Stomach (tissue), 4 donors: ENCODE measurements at regions not wholly inside any gene's neighbourhood (a gene's known extent, or its start where the extent isn't known, plus 50 kb on each side); places are given as distances from the start of the nearest gene placed in this dataset.

ENCODE experiments used
- CTCF ChIP-seq, 7 experiments: fragments of 450-650 bp in 4 of 7; fragments of 200-600 bp in 3 of 7; sonication (generic) in 3 of 7; IDR thresholded peaks; one replicate each; pipeline ENCODE4 v1.5.1; 2016 to 2019; ENCODE audit warnings: antibody characterized with exemption in 7 of 7, control low read depth in 2 of 7, mild to moderate bottlenecking in 1 of 7
- EP300 ChIP-seq: sonication (generic); formaldehyde crosslinking; IDR thresholded peaks from one replicate; pipeline ENCODE4 v1.6.1; 2017; ENCODE audit warnings: antibody characterized with exemption

- TF ChIP-seq EP300, result no peak
- TF ChIP-seq CTCF (IDR thresholded peaks at IDR 0.05), result no peak
Observed at GRCh38 chr6:126941751-126942150, 176.7 kb upstream of the RSPO3 start.
